Astrocyte of the cerebellum (primary cell): ENCODE measurements at regions not wholly inside any gene's neighbourhood (a gene's known extent, or its start where the extent isn't known, plus 50 kb on each side); places are given as distances from the start of the nearest gene placed in this dataset.

Experiments
- DNase-seq: peaks from one replicate; pipeline ENCODE4 v3.0.0-alpha.2; 2011; ENCODE audit warnings: low read depth
- H3K4me3 ChIP-seq: 2 replicates; pipeline ENCODE4 v1.5.1; 2011; ENCODE audit warnings: mild to moderate bottlenecking, low read depth, low read length, moderate library complexity
- in situ Hi-C: cut with HindIII; loops from 2 replicates; pipeline ENCODE4 v1.10.0; 2017; ENCODE audit warnings: low sequenced_read_pairs
- TF ChIP-seq, protein P1 (sequence below): IDR thresholded peaks from 2 replicates; pipeline ENCODE4 v1.5.1; 2012; ENCODE audit warnings: low read length, low read depth, moderate library complexity, mild to moderate bottlenecking; ENCODE audit errors: missing control alignments

DNA sequence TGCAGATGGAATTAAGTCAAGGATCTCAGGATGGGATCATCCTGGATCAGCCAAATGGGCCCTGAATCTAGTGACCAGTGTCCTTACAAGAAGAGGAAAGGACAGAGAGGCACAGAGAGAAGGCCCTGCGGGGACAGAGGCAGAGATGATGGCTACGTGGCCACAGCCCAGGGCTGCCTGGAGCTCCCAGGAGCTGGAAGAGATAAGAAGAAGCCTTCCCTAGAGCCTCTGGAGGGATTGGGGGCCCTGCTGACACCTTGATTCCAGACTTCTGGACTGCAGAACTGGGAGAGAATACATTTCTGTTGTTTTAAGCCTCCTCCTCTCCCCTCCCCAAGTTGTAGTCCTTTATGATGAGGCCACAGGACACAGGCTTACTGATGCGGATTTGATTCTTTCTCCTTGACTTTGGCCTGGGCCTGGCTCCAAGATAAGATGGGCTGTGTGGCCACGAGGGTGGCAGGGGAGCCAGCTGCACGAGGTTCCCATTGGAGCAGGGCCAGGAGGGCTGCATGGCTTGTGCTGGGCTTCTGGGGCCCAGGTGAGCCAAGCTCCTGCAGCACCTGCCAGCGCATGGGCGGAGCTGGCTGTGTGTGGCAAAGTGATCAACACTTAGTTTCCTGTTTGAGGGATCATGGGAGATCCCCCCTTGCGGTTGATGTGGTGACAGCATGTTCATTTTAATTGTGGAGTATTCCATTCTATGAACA lies 146.1 kb downstream of the IRF8 start:
- in situ Hi-C loops: no loop called here
- H3K4me3 ChIP-seq: no peak overlapping the region
- no peak for DNase-seq
- TF ChIP-seq, protein P1, sequence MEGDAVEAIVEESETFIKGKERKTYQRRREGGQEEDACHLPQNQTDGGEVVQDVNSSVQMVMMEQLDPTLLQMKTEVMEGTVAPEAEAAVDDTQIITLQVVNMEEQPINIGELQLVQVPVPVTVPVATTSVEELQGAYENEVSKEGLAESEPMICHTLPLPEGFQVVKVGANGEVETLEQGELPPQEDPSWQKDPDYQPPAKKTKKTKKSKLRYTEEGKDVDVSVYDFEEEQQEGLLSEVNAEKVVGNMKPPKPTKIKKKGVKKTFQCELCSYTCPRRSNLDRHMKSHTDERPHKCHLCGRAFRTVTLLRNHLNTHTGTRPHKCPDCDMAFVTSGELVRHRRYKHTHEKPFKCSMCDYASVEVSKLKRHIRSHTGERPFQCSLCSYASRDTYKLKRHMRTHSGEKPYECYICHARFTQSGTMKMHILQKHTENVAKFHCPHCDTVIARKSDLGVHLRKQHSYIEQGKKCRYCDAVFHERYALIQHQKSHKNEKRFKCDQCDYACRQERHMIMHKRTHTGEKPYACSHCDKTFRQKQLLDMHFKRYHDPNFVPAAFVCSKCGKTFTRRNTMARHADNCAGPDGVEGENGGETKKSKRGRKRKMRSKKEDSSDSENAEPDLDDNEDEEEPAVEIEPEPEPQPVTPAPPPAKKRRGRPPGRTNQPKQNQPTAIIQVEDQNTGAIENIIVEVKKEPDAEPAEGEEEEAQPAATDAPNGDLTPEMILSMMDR: no peak

DNA sequence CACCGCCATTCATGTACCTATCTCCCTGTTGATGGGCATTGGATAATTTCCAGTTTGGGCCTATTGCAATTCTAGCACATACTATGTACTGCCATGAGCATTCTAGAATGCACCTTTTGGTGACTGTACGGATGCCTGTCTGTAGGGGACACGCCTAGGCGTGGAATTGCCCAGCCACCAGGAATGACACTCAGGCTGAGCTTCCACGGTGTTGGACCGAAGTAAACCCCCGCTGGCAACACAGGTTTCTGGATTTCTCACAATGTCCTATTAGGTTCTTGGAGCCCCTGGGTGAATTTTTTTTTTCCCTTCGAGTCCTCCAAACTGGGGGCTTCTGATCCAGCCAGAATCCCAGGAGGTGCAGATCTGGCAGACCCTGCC lies 146.6 kb downstream of the IRF8 start:
- TF ChIP-seq, protein P1: no peak
- in situ Hi-C loops: no loop called here
- DNase-seq: no peak
- H3K4me3 ChIP-seq: no peak overlapping the region

DNA sequence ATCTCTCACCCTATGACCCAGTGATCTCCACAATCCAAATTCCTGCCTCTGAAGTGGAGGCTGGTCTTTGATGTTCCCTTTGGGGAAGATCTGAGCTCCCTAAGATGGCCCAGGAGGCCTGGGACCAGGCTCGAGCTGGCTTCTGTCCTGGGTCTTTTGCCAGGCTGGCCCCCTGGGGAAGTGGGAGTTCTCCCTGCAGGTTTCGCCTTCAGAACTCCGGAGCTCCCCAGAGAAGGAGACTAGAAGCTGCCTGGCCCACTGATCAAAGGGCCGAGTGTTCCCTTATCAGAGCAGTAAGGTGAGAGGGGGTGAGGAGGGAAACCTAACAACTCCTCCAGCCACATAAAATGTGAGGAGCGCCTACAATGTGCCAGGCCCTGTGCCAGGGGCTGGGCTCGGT lies 147.1 kb downstream of the IRF8 start:
- DNase-seq: no peak
- in situ Hi-C loops: no loop called here
- no peak overlapping the region for H3K4me3 ChIP-seq
- TF ChIP-seq, protein P1: no peak

DNA sequence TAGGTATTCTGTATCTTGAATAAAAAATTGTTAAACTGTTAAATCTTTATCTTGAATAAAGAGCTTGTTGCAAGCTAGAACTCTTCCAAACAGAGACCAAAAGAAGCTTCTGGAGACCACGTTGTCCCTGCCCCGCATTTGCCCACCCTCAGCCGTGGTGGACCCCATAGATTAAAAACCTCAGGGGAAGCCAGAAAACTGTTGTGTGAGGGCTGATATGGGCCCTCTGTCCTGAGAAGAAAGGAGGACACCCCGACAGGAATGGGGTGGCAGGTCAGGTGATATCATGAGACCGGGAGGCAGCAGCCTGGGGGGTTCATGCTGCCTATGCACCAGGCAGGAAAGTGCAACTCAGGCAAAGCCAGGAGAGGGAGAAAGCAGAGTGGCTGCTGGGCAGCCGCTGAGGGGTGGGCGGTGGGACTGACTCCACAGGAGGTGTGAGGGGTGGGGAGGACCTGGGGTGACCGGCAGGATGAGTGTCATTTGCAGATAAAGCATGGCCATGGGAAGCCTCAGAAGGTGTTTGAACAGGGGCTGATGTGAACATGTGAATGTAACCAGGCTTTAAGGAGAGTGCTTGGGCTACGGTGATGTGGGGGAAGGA lies 147.8 kb downstream of the IRF8 start:
- in situ Hi-C loops: no loop called here
- DNase-seq: no peak
- TF ChIP-seq, protein P1: no peak
- H3K4me3 ChIP-seq: no peak overlapping the region

DNA sequence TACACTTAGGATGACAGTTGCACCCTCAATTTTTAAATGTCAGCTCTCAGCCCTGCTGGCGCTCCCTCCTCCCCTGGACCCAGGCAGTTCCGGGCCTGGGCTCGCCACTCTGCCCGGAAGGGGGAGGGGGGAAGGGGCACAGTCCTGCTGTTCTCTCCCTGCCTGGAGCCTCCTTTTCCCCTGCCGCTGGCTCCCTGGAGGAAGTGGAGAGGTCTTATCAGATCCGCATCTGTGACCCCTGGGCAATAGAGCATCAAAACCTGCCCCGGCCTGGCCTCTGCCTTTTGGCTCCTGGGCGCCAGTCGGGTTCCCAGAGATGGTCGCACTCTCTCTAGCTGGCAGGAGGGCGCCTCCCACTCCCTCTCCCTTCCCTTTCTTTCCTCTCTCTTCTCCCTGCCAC lies 149.3 kb downstream of the IRF8 start:
- no peak for DNase-seq
- in situ Hi-C loops: no loop called here
- no peak overlapping the region for H3K4me3 ChIP-seq
- TF ChIP-seq, protein P1: no peak

DNA sequence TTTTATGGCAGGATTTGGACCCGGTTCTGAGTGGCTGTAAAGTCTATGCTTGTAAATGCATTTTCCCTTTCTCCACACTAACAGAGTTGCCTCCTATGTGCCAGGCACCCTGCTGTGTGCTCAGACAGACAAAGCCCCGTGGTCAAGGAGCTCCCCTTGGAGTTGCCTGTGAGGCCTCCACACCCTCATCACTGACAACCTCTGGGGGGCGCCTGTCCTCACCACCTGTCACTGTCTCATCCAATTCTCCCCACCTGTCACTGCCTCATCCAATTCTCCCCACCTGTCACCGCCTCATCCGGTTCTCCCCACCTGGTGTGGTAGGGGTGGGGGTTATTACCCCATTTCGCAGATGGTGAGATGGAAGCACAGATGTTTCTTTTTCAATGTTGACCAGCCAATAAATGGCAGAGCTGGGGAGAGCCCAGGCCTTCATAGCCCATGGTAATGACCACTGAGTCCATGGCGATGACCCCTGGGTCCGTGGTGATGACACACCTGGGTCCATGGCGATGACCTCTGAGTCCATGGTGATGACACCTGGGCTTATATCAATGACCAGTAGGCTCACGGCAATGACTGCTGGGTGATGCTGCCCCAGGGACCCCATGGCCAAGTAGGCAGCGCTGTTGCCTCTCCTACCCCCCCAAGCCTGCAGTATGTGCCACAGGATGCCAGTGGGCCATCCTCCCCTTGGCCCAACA lies 150.1 kb downstream of the IRF8 start:
- no peak overlapping the region for H3K4me3 ChIP-seq
- DNase-seq: no peak
- in situ Hi-C loops: no loop called here
- TF ChIP-seq, protein P1: no peak
